Prostate gland (tissue), 2 donors: ENCODE measurements at regions not wholly inside any gene's neighbourhood (a gene's known extent, or its start where the extent isn't known, plus 50 kb on each side); places are given as distances from the start of the nearest gene placed in this dataset.

Source experiments
- POLR2A ChIP-seq: fragments of 450-650 bp; IDR thresholded peaks from one replicate; pipeline ENCODE4 v1.6.1; 2016; ENCODE audit warnings: antibody characterized with exemption, mild to moderate bottlenecking
- TF ChIP-seq, protein P1 (sequence below), 4 experiments: fragments of 200-600 bp in 2 of 4; fragments of 450-650 bp in 2 of 4; sonication (generic) in 2 of 4; IDR thresholded peaks; 1 replicate in 3 of 4; 2 replicates in 1 of 4; pipeline ENCODE4 v1.5.1; 2016 to 2019; ENCODE audit warnings: antibody characterized with exemption in 4 of 4, mild to moderate bottlenecking in 2 of 4, moderate library complexity in 2 of 4

DNA sequence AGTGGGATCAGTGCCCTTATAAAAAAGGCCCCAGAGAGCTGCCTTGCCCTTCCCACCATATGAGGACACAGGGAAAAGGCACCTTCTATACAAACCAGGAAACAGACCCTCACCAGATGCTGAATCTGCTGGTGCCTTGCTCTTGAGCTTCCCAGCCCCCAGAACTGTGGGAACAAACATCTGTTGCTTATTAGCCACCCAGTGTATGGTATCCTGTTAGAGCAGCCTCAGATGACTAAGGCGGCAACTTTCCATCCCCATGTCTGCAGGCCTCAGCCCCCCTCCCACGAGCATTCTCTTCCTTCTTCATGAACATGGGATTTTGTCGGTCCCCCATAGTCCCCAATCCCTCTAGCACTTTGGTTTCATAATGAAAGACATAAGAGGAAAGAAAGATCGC lies 202.5 kb upstream of the GAS1 start:
- no peak for TF ChIP-seq POLR2A
- TF ChIP-seq, protein P1, sequence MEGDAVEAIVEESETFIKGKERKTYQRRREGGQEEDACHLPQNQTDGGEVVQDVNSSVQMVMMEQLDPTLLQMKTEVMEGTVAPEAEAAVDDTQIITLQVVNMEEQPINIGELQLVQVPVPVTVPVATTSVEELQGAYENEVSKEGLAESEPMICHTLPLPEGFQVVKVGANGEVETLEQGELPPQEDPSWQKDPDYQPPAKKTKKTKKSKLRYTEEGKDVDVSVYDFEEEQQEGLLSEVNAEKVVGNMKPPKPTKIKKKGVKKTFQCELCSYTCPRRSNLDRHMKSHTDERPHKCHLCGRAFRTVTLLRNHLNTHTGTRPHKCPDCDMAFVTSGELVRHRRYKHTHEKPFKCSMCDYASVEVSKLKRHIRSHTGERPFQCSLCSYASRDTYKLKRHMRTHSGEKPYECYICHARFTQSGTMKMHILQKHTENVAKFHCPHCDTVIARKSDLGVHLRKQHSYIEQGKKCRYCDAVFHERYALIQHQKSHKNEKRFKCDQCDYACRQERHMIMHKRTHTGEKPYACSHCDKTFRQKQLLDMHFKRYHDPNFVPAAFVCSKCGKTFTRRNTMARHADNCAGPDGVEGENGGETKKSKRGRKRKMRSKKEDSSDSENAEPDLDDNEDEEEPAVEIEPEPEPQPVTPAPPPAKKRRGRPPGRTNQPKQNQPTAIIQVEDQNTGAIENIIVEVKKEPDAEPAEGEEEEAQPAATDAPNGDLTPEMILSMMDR (IDR thresholded peaks at IDR 0.05): no peak
